Skin epidermis (tissue), 12 donors: ENCODE measurements at regions not wholly inside any gene's neighbourhood (a gene's known extent, or its start where the extent isn't known, plus 50 kb on each side); places are given as distances from the start of the nearest gene placed in this dataset.
A peak's percentile ranks its signal among the peaks of the same experiment; 100 is the strongest.
"Not testable (repeated sequence)": the region's sequence is repeated elsewhere in the genome, so short reads cannot be mapped to it uniquely, and the experiment has no call there.

Experiments used
- H3K27ac ChIP-seq, 21 experiments: fragments of 200-600 bp; sonication (generic) in 11 of 21; one replicate each; pipeline ENCODE4 v1.5.0; 2020; ENCODE audit warnings: mild to moderate bottlenecking in 3 of 21, inconsistent platforms in 2 of 21, moderate library complexity in 2 of 21
- H3K4me3 ChIP-seq, 7 experiments: fragments of 200-600 bp; sonication (generic) in 2 of 7; one replicate each; pipeline ENCODE4 v1.5.0; 2020; ENCODE audit warnings: inconsistent platforms in 2 of 7, mild to moderate bottlenecking in 2 of 7, moderate library complexity in 1 of 7

- no peak overlapping the region for H3K27ac ChIP-seq
These were observed 102.3 kb upstream of the NUDT6 start for GRCh38 chr4:123024710-123025109.

GRCh38 chr4:123025398-123025797 lies 103.0 kb upstream of the NUDT6 start:
- Histone ChIP-seq H3K4me3 (no peak overlapping the region), H3K27ac (no peak overlapping the region)

More at GRCh38 chr4:123024710-123025109, 102.3 kb upstream of the NUDT6 start:
- H3K4me3 ChIP-seq = no peak overlapping the region

- H3K4me3 ChIP-seq = not testable (repeated sequence)
These were observed 103.6 kb upstream of the NUDT6 start for GRCh38 chr4:123026015-123026414.

GRCh38 chr4:123031664-123032063 lies 109.3 kb upstream of the NUDT6 start:
- Histone ChIP-seq H3K27ac (no peak overlapping the region), H3K4me3 (no peak overlapping the region)

More at GRCh38 chr4:123026015-123026414, 103.6 kb upstream of the NUDT6 start:
- not testable (repeated sequence) for H3K27ac ChIP-seq

- H3K27ac ChIP-seq = no peak overlapping the region
These were observed 111.6 kb upstream of the NUDT6 start for GRCh38 chr4:123034023-123034422.

GRCh38 chr4:123035239-123035638 lies 112.8 kb upstream of the NUDT6 start:
- H3K4me3 ChIP-seq = no peak overlapping the region

More at GRCh38 chr4:123034023-123034422, 111.6 kb upstream of the NUDT6 start:
- H3K4me3 ChIP-seq = no peak overlapping the region

GRCh38 chr4:123037804-123038203 lies 115.4 kb upstream of the NUDT6 start:
- no peak overlapping the region for H3K27ac ChIP-seq

More at GRCh38 chr4:123035239-123035638, 112.8 kb upstream of the NUDT6 start:
- no peak overlapping the region for H3K27ac ChIP-seq

GRCh38 chr4:123042095-123042494 lies 119.7 kb upstream of the NUDT6 start:
- Histone ChIP-seq H3K27ac (no peak overlapping the region), H3K4me3 (no peak overlapping the region)

More at GRCh38 chr4:123037804-123038203, 115.4 kb upstream of the NUDT6 start:
- H3K4me3 ChIP-seq = no peak overlapping the region

- no peak overlapping the region for H3K4me3 ChIP-seq
- no peak overlapping the region for H3K27ac ChIP-seq
These were observed 120.6 kb upstream of the NUDT6 start for GRCh38 chr4:123043013-123043412.

- no peak overlapping the region for H3K27ac ChIP-seq
- no peak overlapping the region for H3K4me3 ChIP-seq
These were observed 121.5 kb upstream of the NUDT6 start for GRCh38 chr4:123043793-123044425.

GRCh38 chr4:123046096-123046495 lies 123.7 kb upstream of the NUDT6 start:
- H3K4me3 ChIP-seq = no peak overlapping the region
- no peak overlapping the region for H3K27ac ChIP-seq

- Histone ChIP-seq H3K4me3 (no peak overlapping the region), H3K27ac (no peak overlapping the region)
These were observed 127.6 kb upstream of the NUDT6 start for GRCh38 chr4:123050018-123050417.

GRCh38 chr4:123052007-123052406 lies 129.6 kb upstream of the NUDT6 start:
- H3K4me3 ChIP-seq = no peak overlapping the region
- H3K27ac ChIP-seq = no peak overlapping the region

- Histone ChIP-seq H3K27ac (no peak overlapping the region), H3K4me3 (no peak overlapping the region)
These were observed 133.5 kb upstream of the NUDT6 start for GRCh38 chr4:123055943-123056342.

GRCh38 chr4:123060039-123060770 lies 137.8 kb upstream of the NUDT6 start:
- H3K4me3 ChIP-seq = no peak overlapping the region
- no peak overlapping the region for H3K27ac ChIP-seq

- H3K27ac ChIP-seq = peak overlapping the region in 2 of 21 experiments; percentile 31 to 37
- no peak overlapping the region for H3K4me3 ChIP-seq
These were observed 142.0 kb upstream of the NUDT6 start for GRCh38 chr4:123064390-123064789.

- Histone ChIP-seq H3K4me3 (no peak overlapping the region), H3K27ac (no peak overlapping the region)
These were observed 145.7 kb upstream of the NUDT6 start for GRCh38 chr4:123068081-123068480.

- no peak overlapping the region for H3K27ac ChIP-seq
- H3K4me3 ChIP-seq = no peak overlapping the region
These were observed 149.7 kb upstream of the NUDT6 start for GRCh38 chr4:123072060-123072459.

GRCh38 chr4:123073650-123074049 lies 151.3 kb upstream of the NUDT6 start:
- H3K4me3 ChIP-seq = no peak overlapping the region

GRCh38 chr4:123077330-123077729 lies 154.9 kb upstream of the NUDT6 start:
- Histone ChIP-seq H3K27ac (no peak overlapping the region), H3K4me3 (no peak overlapping the region)

More at GRCh38 chr4:123073650-123074049, 151.3 kb upstream of the NUDT6 start:
- no peak overlapping the region for H3K27ac ChIP-seq

GRCh38 chr4:123081971-123082370 lies 159.6 kb upstream of the NUDT6 start:
- Histone ChIP-seq H3K27ac (no peak overlapping the region), H3K4me3 (no peak overlapping the region)
